ENCODE measurements at regions not wholly inside any gene's neighbourhood (a gene's known extent, or its start where the extent isn't known, plus 50 kb on each side); places are given as distances from the start of the nearest gene placed in this dataset.

DNA sequence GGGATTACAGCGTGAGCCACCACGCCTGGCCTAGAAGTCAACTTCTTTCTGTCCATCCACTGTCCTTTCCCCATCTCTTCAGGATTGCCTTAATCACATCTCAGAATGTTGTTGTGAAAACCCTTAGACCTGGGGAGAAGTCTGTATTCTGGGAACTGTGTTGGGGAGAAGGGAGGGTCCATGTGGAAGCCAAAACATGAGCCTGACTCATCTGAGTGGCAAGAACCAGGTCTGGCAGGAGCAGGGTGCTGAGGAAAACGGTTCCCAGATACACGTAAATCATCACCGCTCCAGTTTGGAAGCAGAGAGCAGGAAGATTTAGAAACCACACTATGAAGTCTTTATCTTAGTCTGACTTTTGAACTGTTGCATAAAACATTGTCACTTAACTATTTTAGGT is 245.6 kb upstream of the RGS6 start:
- H3K4me3 ChIP-seq (ENCODE audit: low read depth, low read length): no peak overlapping the region
- DNase-seq (ENCODE audit: low read depth): no peak
- TF ChIP-seq, protein P1, sequence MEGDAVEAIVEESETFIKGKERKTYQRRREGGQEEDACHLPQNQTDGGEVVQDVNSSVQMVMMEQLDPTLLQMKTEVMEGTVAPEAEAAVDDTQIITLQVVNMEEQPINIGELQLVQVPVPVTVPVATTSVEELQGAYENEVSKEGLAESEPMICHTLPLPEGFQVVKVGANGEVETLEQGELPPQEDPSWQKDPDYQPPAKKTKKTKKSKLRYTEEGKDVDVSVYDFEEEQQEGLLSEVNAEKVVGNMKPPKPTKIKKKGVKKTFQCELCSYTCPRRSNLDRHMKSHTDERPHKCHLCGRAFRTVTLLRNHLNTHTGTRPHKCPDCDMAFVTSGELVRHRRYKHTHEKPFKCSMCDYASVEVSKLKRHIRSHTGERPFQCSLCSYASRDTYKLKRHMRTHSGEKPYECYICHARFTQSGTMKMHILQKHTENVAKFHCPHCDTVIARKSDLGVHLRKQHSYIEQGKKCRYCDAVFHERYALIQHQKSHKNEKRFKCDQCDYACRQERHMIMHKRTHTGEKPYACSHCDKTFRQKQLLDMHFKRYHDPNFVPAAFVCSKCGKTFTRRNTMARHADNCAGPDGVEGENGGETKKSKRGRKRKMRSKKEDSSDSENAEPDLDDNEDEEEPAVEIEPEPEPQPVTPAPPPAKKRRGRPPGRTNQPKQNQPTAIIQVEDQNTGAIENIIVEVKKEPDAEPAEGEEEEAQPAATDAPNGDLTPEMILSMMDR (IDR thresholded peaks at IDR 0.05; ENCODE audit: control insufficient read depth, extremely low read depth, insufficient read depth): no peak

DNA sequence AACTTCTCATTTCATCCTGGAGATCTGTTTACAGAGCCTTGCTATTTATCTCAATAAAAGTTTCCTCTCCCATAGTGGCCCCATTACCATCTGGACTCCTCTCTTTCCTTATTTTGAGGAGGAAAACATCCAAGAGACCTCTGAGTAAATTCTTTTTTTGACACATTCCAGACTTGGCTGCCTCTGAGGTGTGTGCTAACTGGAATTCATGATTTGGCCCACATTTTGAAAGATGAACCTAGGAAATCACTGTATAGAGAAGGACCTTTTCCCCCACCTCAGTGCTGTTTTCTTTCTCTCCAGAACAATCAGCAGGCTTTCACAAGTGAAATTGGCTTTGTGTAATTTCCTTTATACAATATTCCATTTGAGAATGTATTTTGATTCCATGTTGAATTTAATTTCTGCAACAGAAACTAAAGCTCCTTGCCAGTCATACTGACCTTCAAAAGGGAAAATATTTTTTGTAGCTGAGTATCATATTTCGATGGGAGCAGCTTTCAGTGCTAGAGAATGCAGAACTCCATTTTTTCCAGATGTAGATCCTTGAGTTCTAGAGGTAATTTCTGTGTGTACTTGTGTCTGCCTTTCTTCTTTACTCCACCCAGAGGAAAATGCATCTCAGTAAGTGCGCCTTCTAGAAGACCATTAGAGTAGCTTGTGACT is 244.9 kb upstream of the RGS6 start:
- TF ChIP-seq, protein P1 (IDR thresholded peaks at IDR 0.05; ENCODE audit: control insufficient read depth, extremely low read depth, insufficient read depth): no peak
- H3K4me3 ChIP-seq (ENCODE audit: low read depth, low read length): no peak overlapping the region
- no peak for DNase-seq (ENCODE audit: low read depth)

- H3K4me3 ChIP-seq (ENCODE audit: low read depth, low read length): no peak overlapping the region
- TF ChIP-seq, protein P1 (IDR thresholded peaks at IDR 0.05; ENCODE audit: control insufficient read depth, extremely low read depth, insufficient read depth): no peak
- no peak for DNase-seq (ENCODE audit: low read depth)
Measured at GRCh38 chr14:71688576-71688975, 243.7 kb upstream of the RGS6 start.

DNA sequence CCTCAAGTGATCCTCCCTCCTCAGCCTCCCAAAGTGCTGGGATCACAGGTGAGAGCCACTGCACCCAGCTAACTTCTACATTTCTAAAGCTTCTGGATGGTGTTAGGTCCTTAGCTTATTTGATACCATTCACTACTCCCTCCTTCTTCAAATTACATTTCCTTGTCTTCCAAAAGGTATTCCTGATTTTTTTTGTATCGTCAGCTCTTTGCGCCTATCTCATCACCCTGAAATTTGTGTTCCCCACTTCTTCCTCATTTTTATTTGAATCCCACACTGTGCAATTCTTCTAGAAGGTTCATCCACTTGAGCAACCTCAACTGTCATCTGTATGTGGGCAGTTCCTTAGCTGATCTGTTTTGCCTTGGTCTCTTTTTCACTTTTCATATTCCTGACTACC is 241.8 kb upstream of the RGS6 start:
- TF ChIP-seq, protein P1 (IDR thresholded peaks at IDR 0.05; ENCODE audit: control insufficient read depth, extremely low read depth, insufficient read depth): no peak
- no peak overlapping the region for H3K4me3 ChIP-seq (ENCODE audit: low read depth, low read length)
- no peak for DNase-seq (ENCODE audit: low read depth)

GRCh38 chr14:71692496-71692895 is 239.7 kb upstream of the RGS6 start:
- H3K4me3 ChIP-seq (ENCODE audit: low read depth, low read length): no peak overlapping the region
- TF ChIP-seq, protein P1 (IDR thresholded peaks at IDR 0.05; ENCODE audit: control insufficient read depth, extremely low read depth, insufficient read depth): no peak
- DNase-seq (ENCODE audit: low read depth): peak; percentile 45

GRCh38 chr14:71693381-71693780 is 238.8 kb upstream of the RGS6 start:
- DNase-seq (ENCODE audit: low read depth): no peak
- H3K4me3 ChIP-seq (ENCODE audit: low read depth, low read length): no peak overlapping the region
- TF ChIP-seq, protein P1 (IDR thresholded peaks at IDR 0.05; ENCODE audit: control insufficient read depth, extremely low read depth, insufficient read depth): no peak

Measured in LNCaP clone FGC (cell line).